ENCODE measurements at regions not wholly inside any gene's neighbourhood (a gene's known extent, or its start where the extent isn't known, plus 50 kb on each side); places are given as distances from the start of the nearest gene placed in this dataset.
"Not testable (repeated sequence)": the region's sequence is repeated elsewhere in the genome, so short reads cannot be mapped to it uniquely, and the experiment has no call there.

GRCh38 chr20:12835999-12836398 lies 172.8 kb upstream of the SPTLC3 start:
- DNase-seq = no peak

GRCh38 chr20:12837646-12838045 lies 171.1 kb upstream of the SPTLC3 start:
- DNase-seq = no peak

- no peak for DNase-seq
Measured at GRCh38 chr20:12838261-12838866, 170.4 kb upstream of the SPTLC3 start.

GRCh38 chr20:12847872-12848271 lies 160.9 kb upstream of the SPTLC3 start:
- DNase-seq = no peak

- no peak for DNase-seq
Measured at GRCh38 chr20:12849225-12849910, 159.4 kb upstream of the SPTLC3 start.

GRCh38 chr20:12857643-12858042 lies 151.1 kb upstream of the SPTLC3 start:
- not testable (repeated sequence) for DNase-seq

GRCh38 chr20:12860619-12861247 lies 148.0 kb upstream of the SPTLC3 start:
- DNase-seq = no peak

- DNase-seq = no peak
Measured at GRCh38 chr20:12869669-12870068, 139.1 kb upstream of the SPTLC3 start.

- DNase-seq = no peak
Measured at GRCh38 chr20:12870588-12870987, 138.2 kb upstream of the SPTLC3 start.

GRCh38 chr20:12874933-12875332 lies 133.8 kb upstream of the SPTLC3 start:
- DNase-seq = no peak

GRCh38 chr20:12875510-12875909 lies 133.3 kb upstream of the SPTLC3 start:
- no peak for DNase-seq

GRCh38 chr20:12882832-12883506 lies 125.8 kb upstream of the SPTLC3 start:
- no peak for DNase-seq

- DNase-seq = no peak
Measured at GRCh38 chr20:12883507-12883885, 125.3 kb upstream of the SPTLC3 start.

- no peak for DNase-seq
Measured at GRCh38 chr20:12886618-12887363, 122.0 kb upstream of the SPTLC3 start.

GRCh38 chr20:12891643-12892042 lies 117.1 kb upstream of the SPTLC3 start:
- no peak for DNase-seq

GRCh38 chr20:12893019-12893418 lies 115.8 kb upstream of the SPTLC3 start:
- no peak for DNase-seq

- no peak for DNase-seq
Measured at GRCh38 chr20:12893653-12894052, 115.1 kb upstream of the SPTLC3 start.

GRCh38 chr20:12894089-12894488 lies 114.7 kb upstream of the SPTLC3 start:
- DNase-seq = no peak

- DNase-seq = no peak
Measured at GRCh38 chr20:12896180-12896579, 112.6 kb upstream of the SPTLC3 start.

GRCh38 chr20:12902992-12903391 lies 105.8 kb upstream of the SPTLC3 start:
- no peak for DNase-seq

GRCh38 chr20:12906361-12906760 lies 102.4 kb upstream of the SPTLC3 start:
- DNase-seq = no peak

GRCh38 chr20:12911372-12911771 lies 97.4 kb upstream of the SPTLC3 start:
- no peak for DNase-seq

Measured in inflammatory macrophage (primary cell).